ENCODE measurements at regions not wholly inside any gene's neighbourhood (a gene's known extent, or its start where the extent isn't known, plus 50 kb on each side); places are given as distances from the start of the nearest gene placed in this dataset.

GRCh38 chr18:10249801-10250200, 204.6 kb upstream of the APCDD1 start:
- no peak overlapping the region for H2BK120ac ChIP-seq (ENCODE audit: low read depth, low read length)
- no peaks in the 10 kb centered on the region for H4K20me1 ChIP-seq (ENCODE audit: insufficient read depth, low read length)
- H3K56ac ChIP-seq (ENCODE audit: extremely low read depth, insufficient read depth, low read length): no peak overlapping the region
- H3K18ac ChIP-seq (ENCODE audit: low read depth, low read length): no peak overlapping the region
- no peak overlapping the region for H3K4me3 ChIP-seq (ENCODE audit: insufficient read depth, low read depth, low read length)
- no peak overlapping the region for H4K5ac ChIP-seq (ENCODE audit: low read depth, low read length)
- H4K91ac ChIP-seq (ENCODE audit: insufficient read depth, low read depth, low read length): no peak overlapping the region
- no peak overlapping the region for H2AK9ac ChIP-seq (replicated peaks; ENCODE audit: low read depth, low read length, poor library complexity)
- no peak overlapping the region for H2AK5ac ChIP-seq (ENCODE audit: low read depth, low read length)
- H2AFZ ChIP-seq (replicated peaks; ENCODE audit: low read length, poor library complexity): no peak overlapping the region
- in situ Hi-C loops (cut with MboI; ENCODE audit: low sequenced_read_pairs) (no loop called here), intact Hi-C loops (cut with micrococcal nuclease) (no loop called here), dilution Hi-C loops (cut with HindIII; ENCODE audit: low sequenced_read_pairs, unreplicated experiment) (no loop called here)
- H3K9ac ChIP-seq (ENCODE audit: low read depth, low read length): no peak overlapping the region
- H3K14ac ChIP-seq (replicated peaks; ENCODE audit: low read depth, low read length): peak overlapping the region; percentile 41; the same call in 1 of the 2 replicates
- H2BK5ac ChIP-seq (ENCODE audit: low read depth, low read length, poor library complexity, severe bottlenecking): no peak overlapping the region
- no peaks in the 10 kb centered on the region for H3K4me1 ChIP-seq (ENCODE audit: control insufficient read depth, insufficient read depth, low read length)
- H3K9me3 ChIP-seq (ENCODE audit: control insufficient read depth, insufficient read depth, low read length): no peaks in the 10 kb centered on the region
- no peak overlapping the region for H3K27ac ChIP-seq (ENCODE audit: insufficient read depth, low read length)
- DNase-seq: no peak
- H3K36me3 ChIP-seq (ENCODE audit: control insufficient read depth, insufficient read depth, low read length): no peaks in the 10 kb centered on the region
- H3K23ac ChIP-seq (ENCODE audit: low read depth, low read length): no peak overlapping the region
- CTCF ChIA-PET: no interaction called here
- H2BK15ac ChIP-seq (ENCODE audit: low read depth, low read length): no peak overlapping the region
- no peak for ATAC-seq (ENCODE audit: low read depth)
- H4K8ac ChIP-seq (ENCODE audit: low read depth in 2 of 2, low read length in 2 of 2): no peak overlapping the region
- WGBS, 2 experiments (ENCODE audit: extremely low coverage in 2 of 2, insufficient read length in 1 of 2): no CpG with 5 or more reads among the region's 1 CpG
- H3K27me3 ChIP-seq (ENCODE audit: control insufficient read depth, insufficient read depth, low read length): peaks cover 12% of the 10 kb centered on the region
- H3K79me1 ChIP-seq (ENCODE audit: low read depth in 1 of 2, low read length in 2 of 2): no peaks in the 10 kb centered on the region
- POLR2A ChIA-PET (ENCODE audit: unreplicated experiment): no interaction called here
- TF ChIP-seq MXI1 (IDR thresholded peaks at IDR 0.05; ENCODE audit: borderline replicate concordance, low read depth, low read length) (no peak), CTCF (conservative IDR thresholded peaks at IDR 0.05; ENCODE audit: low read depth, low read length) (no peak), CEBPB (IDR thresholded peaks at IDR 0.05; ENCODE audit: low read depth, low read length) (no peak), USF2 (IDR thresholded peaks at IDR 0.05; ENCODE audit: low read depth, low read length) (no peak), RCOR1 (IDR thresholded peaks at IDR 0.05; ENCODE audit: insufficient replicate concordance, low read length) (no peak), BHLHE40 (IDR thresholded peaks at IDR 0.05; ENCODE audit: low read depth, low read length) (no peak), POLR2A (IDR thresholded peaks at IDR 0.05; ENCODE audit: low read depth, low read length) (no peak), SMC3 (IDR thresholded peaks at IDR 0.05; ENCODE audit: low read depth, low read length) (no peak), MAFK (IDR thresholded peaks at IDR 0.05; ENCODE audit: low read depth, low read length) (no peak)
- H2BK20ac ChIP-seq (ENCODE audit: low read depth, low read length): no peak overlapping the region
- no peak overlapping the region for H3K4me2 ChIP-seq (ENCODE audit: low read depth, low read length)
- no TSS peak for BruUV-seq (replicated peaks)
- H3K9me1 ChIP-seq (ENCODE audit: insufficient read depth, low read length): no peaks in the 10 kb centered on the region
- 0 out of 2 replicates have a peak overlapping the region, but pooled peaks have one; percentile 3 for H3K4ac ChIP-seq (ENCODE audit: low read depth, low read length)

Data from IMR-90 (cell line).